HG03095 (cell line): ENCODE measurements at regions not wholly inside any gene's neighbourhood (a gene's known extent, or its start where the extent isn't known, plus 50 kb on each side); places are given as distances from the start of the nearest gene placed in this dataset.
A peak's percentile ranks its signal among the peaks of the same experiment; 100 is the strongest.

ENCODE experiments used
- ATAC-seq: cut with Tn5 transposase; IDR thresholded peaks from one replicate; pipeline ENCODE4 v1.9.1; 2021; ENCODE audit warnings: moderate library complexity; ENCODE audit not compliant: unreplicated experiment

DNA sequence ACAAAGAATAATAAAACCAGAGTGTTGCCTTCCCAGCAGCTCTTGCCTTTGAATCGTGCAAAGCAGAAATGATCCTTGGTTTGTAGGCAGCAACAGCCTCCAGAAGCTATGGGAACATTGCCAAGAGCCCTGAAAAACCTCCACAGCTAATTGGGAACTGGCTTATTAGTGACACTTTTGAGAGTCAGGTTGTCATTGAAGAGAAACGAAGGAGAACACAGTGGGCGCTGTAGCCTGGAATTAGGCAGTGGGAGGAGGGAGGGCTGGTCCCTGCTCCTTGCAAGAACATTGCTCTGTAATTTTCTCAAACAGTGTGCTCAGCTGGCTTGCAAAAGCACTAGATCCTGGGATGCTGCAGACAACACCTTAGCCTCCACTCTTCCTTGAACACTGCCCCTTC is 331.5 kb upstream of the EMCN start:
- no peak for ATAC-seq

GRCh38 chr4:100848841-100849240 is 331.0 kb upstream of the EMCN start:
- ATAC-seq, result peak; percentile 80

DNA sequence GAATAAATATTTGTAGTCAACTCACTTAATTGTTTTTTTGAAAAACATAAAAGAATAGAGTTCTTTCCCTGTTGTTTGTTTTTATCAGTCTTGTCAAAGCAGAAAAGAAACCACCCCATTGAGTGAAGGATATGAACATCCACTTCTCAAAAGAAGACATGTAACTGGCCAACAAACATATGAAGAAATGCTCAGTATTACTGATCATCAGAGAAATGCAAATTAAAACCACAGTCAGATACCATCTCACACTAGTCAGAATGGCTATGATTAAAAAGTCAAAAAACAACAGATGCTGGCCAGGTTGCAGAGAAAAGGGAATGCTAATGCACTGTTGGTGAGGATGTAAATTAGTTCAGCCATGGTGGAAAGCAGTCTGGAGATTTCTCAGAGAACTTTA is 326.1 kb upstream of the EMCN start:
- ATAC-seq, result no peak

DNA sequence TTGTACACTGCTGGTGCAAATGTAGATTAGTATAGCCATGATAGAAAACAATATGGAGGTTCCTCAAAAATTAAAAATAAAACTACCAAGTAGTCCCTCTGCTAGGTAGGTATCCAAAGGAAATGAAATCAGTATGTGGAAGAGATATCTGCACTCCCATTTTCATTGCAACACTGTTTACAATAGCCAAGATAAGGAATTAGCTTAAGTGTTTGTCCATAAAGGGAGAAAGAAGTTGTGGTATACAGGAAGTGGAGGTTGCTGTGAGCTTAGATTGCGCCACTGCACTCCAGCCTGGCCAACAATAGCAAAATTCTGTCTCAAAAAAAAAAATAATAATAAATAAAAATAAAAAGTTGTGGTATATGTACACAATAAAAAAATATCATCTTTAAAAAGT is 325.0 kb upstream of the EMCN start:
- no peak for ATAC-seq

DNA sequence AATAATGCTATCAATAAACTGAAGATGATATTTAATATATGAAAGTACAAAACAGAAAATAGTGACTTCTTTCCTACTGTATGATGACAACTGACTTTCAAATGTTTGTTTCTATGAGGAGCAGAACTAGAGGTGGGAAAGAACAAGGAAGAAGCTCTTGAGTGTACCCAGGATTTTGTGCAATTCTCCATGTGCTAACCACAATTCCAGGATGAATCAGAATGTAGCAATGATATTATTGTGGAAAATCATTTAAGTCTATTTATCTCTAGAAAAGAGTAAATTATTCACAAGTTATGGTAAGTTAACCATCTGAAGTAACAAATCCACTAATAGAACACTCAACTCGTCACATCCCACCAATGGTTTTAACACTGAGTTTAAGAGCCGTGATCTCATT is 324.1 kb upstream of the EMCN start:
- ATAC-seq, result no peak

DNA sequence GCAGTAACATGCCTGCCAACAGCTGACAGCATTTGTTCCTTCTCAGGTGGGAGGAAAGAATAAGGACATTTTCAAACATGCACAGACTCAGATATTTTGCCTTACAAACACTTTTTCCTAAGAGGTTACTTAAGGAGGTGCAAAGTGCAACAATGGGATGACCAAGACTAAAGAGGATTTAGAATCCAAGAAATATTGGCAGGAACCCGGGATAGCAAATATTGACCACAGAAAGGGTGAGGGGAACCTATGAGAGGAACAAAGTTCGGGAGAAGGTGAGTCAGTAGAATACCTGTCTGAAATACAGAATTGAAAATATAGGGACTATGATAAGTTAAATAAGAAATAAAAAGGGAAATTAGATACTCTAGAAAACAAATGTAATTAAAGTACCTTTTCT is 321.9 kb upstream of the EMCN start:
- no peak for ATAC-seq

- ATAC-seq, result no peak
Observed at GRCh38 chr4:100838286-100838685, 320.5 kb upstream of the EMCN start.

- ATAC-seq, result no peak
Observed at GRCh38 chr4:100836929-100837328, 319.1 kb upstream of the EMCN start.

GRCh38 chr4:100834616-100835015 is 316.8 kb upstream of the EMCN start:
- no peak for ATAC-seq

DNA sequence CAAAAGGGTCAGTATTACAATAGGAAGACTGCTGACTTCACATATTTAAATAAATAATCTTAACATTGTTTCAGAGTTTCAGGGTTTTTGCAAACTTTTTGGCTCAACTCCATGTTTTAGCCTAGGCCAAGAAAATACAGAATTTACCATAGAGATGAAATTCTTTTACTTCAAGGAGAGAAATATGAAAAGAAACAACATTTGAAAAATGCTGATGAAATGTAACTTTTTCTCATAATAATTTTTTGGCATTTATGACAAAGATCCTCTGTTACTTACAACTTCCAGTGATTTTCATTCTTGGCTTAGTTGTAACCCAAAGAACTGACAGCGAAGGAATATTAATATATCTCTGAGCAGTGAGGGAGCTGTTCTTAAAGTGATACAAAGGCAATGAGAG is 316.1 kb upstream of the EMCN start:
- no peak for ATAC-seq

GRCh38 chr4:100828986-100829685 is 311.3 kb upstream of the EMCN start:
- no peak for ATAC-seq

GRCh38 chr4:100828364-100828763 is 310.5 kb upstream of the EMCN start:
- ATAC-seq, result no peak

GRCh38 chr4:100827756-100828155 is 309.9 kb upstream of the EMCN start:
- no peak for ATAC-seq

DNA sequence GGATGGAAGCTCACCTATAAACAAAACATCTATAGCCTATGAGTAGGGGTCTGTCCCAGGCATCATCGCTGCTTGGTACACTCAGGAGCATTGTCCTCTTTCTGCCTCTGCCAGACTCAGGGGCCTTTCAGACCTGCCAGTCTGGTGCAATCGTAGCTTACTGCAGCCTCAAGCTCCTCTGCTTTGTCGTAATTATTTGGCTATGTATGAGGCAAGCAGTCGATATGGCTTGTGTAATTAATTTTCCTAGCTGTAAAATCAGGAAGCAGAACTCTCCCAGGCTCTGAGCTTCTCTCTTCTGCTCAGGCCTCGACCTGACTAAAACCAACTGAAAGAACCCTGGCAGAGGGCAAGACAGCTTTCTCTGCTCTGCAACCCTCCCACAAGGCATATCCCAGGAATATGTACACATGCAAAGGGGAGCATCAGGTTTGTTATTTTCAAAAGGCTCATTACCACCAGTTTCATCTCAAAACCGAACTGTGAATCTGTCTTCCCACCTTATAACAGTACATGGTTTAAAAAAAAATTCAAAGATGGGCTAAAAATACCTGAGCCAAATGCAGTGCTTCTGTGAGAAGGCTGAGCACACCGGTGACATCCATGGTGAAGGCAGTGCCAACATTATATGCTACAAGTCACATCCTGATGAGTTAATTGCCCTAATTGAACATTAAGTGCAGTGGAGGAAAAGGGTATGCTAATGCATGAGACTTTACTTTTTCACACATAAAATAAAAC is 309.2 kb upstream of the EMCN start:
- ATAC-seq, result no peak

- ATAC-seq, result no peak
Observed at GRCh38 chr4:100826067-100826466, 308.2 kb upstream of the EMCN start.

DNA sequence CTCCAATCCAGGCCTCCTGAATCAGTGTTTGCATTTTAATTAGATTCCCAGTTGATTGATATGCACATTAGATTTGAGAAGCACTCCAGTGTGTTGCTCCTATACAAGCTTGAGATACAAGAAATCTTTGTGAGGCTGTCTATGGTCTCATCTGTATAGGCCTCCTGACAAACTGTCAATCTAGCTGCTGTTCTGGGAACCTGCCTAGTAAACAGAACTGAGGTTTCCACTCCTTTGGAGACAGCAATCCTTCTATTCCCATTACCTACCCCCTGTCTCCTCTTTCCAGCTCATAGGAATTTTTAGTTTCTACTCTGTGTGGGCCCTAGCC is 306.1 kb upstream of the EMCN start:
- peak; percentile 10 for ATAC-seq

GRCh38 chr4:100823066-100823992 is 305.5 kb upstream of the EMCN start:
- peak; percentile 81 for ATAC-seq

GRCh38 chr4:100820249-100820648 is 302.4 kb upstream of the EMCN start:
- no peak for ATAC-seq

DNA sequence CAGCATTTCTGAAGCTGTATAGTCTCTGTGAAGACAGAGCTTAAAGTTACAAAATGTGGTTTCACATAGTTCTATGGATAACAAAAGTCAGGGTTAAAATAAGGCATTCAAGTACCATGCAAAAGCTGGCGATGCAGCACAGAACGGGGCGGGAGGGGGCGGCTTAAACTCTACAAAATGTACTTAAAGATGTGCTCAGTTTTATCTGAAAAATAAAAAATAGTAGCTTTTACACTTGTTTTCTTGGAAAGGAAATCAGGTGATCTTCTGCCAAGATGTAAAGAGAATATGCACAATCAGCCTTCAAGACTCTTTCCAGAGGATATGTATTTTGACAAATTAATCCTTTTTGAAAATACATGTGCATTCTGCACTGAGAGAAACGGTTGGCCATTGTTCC is 301.7 kb upstream of the EMCN start:
- no peak for ATAC-seq

GRCh38 chr4:100816436-100817045 is 298.7 kb upstream of the EMCN start:
- ATAC-seq, result no peak

GRCh38 chr4:100811046-100811445 is 293.2 kb upstream of the EMCN start:
- ATAC-seq, result no peak
